Neural progenitor cell (in vitro differentiated cells): ENCODE measurements at regions not wholly inside any gene's neighbourhood (a gene's known extent, or its start where the extent isn't known, plus 50 kb on each side); places are given as distances from the start of the nearest gene placed in this dataset.

ENCODE experiments used
- CTCF ChIP-seq: fragments of 200-600 bp; sonication (generic); IDR thresholded peaks from 2 replicates; pipeline ENCODE4 v1.5.1; 2017; ENCODE audit warnings: antibody characterized with exemption, mild to moderate bottlenecking
- EZH2 ChIP-seq: fragments of 200-600 bp; sonication (generic); IDR thresholded peaks from 2 replicates; pipeline ENCODE4 v1.6.1; 2017; ENCODE audit warnings: antibody characterized with exemption, mild to moderate bottlenecking, moderate library complexity
- EZH2phosphoT487 ChIP-seq: fragments of 200-600 bp; sonication (generic); IDR thresholded peaks from 2 replicates; pipeline ENCODE4 v1.6.1; 2017; ENCODE audit warnings: antibody characterized with exemption

- no peak for TF ChIP-seq CTCF
- TF ChIP-seq EZH2 = no peak
- TF ChIP-seq EZH2phosphoT487 = no peak
Measured at GRCh38 chr2:199682001-199682400, 169.0 kb downstream of the FTCDNL1 start.
